ENCODE measurements at regions not wholly inside any gene's neighbourhood (a gene's known extent, or its start where the extent isn't known, plus 50 kb on each side); places are given as distances from the start of the nearest gene placed in this dataset.

DNA sequence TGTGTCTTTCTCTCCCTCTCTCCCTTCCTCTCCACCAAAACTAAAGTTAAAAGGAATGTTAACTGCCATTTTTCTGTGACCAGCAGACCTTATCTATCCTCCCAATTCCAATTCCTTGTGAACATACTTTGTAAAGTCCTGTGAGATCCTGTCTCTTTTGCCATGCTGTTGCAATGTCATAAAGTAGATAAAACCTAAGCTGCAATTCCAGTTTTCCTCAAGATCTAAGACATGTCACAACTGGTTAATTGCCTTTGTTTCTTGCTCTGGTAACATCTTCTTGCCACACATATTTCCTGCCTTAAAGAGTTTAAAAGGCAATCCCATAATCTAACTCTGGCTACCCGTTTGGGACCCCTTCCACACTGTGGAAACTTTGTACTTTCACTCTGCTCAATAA lies 188.7 kb downstream of the PYDC2 start:
- TF ChIP-seq, protein P1, sequence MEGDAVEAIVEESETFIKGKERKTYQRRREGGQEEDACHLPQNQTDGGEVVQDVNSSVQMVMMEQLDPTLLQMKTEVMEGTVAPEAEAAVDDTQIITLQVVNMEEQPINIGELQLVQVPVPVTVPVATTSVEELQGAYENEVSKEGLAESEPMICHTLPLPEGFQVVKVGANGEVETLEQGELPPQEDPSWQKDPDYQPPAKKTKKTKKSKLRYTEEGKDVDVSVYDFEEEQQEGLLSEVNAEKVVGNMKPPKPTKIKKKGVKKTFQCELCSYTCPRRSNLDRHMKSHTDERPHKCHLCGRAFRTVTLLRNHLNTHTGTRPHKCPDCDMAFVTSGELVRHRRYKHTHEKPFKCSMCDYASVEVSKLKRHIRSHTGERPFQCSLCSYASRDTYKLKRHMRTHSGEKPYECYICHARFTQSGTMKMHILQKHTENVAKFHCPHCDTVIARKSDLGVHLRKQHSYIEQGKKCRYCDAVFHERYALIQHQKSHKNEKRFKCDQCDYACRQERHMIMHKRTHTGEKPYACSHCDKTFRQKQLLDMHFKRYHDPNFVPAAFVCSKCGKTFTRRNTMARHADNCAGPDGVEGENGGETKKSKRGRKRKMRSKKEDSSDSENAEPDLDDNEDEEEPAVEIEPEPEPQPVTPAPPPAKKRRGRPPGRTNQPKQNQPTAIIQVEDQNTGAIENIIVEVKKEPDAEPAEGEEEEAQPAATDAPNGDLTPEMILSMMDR (IDR thresholded peaks at IDR 0.05; ENCODE audit: low read depth, low read length, missing input control), result no peak
- TF ChIP-seq SP1 (IDR thresholded peaks at IDR 0.05), result no peak
- no peak for TF ChIP-seq TAF1 (conservative IDR thresholded peaks at IDR 0.05)
- TF ChIP-seq RXRA (IDR thresholded peaks at IDR 0.05), result no peak
- no peak for TF ChIP-seq JUND (IDR thresholded peaks at IDR 0.05)
- TF ChIP-seq RAD21 (IDR thresholded peaks at IDR 0.05), result no peak
- TF ChIP-seq, protein P2, sequence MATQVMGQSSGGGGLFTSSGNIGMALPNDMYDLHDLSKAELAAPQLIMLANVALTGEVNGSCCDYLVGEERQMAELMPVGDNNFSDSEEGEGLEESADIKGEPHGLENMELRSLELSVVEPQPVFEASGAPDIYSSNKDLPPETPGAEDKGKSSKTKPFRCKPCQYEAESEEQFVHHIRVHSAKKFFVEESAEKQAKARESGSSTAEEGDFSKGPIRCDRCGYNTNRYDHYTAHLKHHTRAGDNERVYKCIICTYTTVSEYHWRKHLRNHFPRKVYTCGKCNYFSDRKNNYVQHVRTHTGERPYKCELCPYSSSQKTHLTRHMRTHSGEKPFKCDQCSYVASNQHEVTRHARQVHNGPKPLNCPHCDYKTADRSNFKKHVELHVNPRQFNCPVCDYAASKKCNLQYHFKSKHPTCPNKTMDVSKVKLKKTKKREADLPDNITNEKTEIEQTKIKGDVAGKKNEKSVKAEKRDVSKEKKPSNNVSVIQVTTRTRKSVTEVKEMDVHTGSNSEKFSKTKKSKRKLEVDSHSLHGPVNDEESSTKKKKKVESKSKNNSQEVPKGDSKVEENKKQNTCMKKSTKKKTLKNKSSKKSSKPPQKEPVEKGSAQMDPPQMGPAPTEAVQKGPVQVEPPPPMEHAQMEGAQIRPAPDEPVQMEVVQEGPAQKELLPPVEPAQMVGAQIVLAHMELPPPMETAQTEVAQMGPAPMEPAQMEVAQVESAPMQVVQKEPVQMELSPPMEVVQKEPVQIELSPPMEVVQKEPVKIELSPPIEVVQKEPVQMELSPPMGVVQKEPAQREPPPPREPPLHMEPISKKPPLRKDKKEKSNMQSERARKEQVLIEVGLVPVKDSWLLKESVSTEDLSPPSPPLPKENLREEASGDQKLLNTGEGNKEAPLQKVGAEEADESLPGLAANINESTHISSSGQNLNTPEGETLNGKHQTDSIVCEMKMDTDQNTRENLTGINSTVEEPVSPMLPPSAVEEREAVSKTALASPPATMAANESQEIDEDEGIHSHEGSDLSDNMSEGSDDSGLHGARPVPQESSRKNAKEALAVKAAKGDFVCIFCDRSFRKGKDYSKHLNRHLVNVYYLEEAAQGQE (IDR thresholded peaks at IDR 0.05), result no peak
- TF ChIP-seq YY1 (IDR thresholded peaks at IDR 0.05), result no peak
- TF ChIP-seq, protein P3, sequence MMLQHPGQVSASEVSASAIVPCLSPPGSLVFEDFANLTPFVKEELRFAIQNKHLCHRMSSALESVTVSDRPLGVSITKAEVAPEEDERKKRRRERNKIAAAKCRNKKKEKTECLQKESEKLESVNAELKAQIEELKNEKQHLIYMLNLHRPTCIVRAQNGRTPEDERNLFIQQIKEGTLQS (IDR thresholded peaks at IDR 0.05), result no peak
- TF ChIP-seq, protein P4, sequence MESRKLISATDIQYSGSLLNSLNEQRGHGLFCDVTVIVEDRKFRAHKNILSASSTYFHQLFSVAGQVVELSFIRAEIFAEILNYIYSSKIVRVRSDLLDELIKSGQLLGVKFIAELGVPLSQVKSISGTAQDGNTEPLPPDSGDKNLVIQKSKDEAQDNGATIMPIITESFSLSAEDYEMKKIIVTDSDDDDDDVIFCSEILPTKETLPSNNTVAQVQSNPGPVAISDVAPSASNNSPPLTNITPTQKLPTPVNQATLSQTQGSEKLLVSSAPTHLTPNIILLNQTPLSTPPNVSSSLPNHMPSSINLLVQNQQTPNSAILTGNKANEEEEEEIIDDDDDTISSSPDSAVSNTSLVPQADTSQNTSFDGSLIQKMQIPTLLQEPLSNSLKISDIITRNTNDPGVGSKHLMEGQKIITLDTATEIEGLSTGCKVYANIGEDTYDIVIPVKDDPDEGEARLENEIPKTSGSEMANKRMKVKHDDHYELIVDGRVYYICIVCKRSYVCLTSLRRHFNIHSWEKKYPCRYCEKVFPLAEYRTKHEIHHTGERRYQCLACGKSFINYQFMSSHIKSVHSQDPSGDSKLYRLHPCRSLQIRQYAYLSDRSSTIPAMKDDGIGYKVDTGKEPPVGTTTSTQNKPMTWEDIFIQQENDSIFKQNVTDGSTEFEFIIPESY (IDR thresholded peaks at IDR 0.05), result no peak
- no peak for TF ChIP-seq GABPA (IDR thresholded peaks at IDR 0.05 in 1 of 2, conservative IDR thresholded peaks at IDR 0.05 in 1 of 2)

Data from liver (tissue), 3 donors.